ENCODE measurements at regions not wholly inside any gene's neighbourhood (a gene's known extent, or its start where the extent isn't known, plus 50 kb on each side); places are given as distances from the start of the nearest gene placed in this dataset.

- DNase-seq = no peak
Measured at GRCh38 chr14:71203306-71203705, 296.0 kb downstream of the PCNX1 start.

DNA sequence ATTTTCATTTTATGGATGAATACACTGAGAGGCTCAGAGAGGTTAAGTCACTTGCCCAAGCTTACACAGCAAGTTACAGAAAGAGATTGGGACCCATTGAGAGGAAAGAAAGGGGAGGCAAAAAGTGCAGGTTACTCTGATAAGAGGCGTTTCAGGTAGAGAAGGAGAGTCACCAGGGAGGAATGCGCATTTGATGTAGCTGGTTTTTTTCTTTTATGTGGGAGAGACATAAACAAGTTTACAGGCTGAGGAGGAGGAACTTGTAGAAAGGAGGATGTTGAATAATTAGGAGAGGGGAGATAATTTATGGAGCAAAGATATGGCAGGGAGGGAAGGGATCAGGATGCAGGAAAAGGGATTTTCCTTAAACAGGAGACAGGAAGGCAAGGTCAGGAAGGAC, 297.0 kb downstream of the PCNX1 start:
- DNase-seq = no peak

- DNase-seq = no peak
Measured at GRCh38 chr14:71204768-71205167, 297.5 kb downstream of the PCNX1 start.

- DNase-seq = no peak
Measured at GRCh38 chr14:71206123-71206522, 298.9 kb downstream of the PCNX1 start.

DNA sequence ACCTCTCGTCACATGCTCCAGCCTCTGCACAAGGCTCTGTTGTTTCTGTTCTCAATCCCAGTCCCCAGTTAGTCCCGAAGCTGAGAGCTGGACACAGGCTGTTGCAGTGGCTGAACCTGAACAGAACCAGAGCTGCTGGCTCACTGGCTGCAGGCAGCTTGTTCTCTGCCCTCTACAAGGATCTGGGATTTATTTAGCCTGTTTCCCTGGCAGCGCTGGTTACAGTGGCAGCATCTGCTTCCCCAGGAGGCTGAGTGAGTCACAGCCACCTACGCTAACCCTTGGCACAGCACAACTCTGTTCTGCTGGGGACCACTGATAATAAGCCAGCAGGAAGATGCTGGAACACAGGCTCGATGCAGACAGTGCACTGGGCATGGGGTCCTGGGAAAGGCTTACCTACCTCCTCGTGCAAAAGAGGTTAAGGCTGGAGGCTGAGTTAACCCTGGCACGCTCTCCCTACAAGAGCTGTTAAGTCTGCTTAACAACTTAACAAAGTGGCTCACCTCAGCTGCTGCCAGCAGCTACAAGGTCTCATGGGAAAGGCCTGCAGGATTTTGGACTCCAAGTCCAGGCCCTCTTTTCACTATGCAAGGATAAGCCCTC, 299.6 kb downstream of the PCNX1 start:
- DNase-seq = no peak

DNA sequence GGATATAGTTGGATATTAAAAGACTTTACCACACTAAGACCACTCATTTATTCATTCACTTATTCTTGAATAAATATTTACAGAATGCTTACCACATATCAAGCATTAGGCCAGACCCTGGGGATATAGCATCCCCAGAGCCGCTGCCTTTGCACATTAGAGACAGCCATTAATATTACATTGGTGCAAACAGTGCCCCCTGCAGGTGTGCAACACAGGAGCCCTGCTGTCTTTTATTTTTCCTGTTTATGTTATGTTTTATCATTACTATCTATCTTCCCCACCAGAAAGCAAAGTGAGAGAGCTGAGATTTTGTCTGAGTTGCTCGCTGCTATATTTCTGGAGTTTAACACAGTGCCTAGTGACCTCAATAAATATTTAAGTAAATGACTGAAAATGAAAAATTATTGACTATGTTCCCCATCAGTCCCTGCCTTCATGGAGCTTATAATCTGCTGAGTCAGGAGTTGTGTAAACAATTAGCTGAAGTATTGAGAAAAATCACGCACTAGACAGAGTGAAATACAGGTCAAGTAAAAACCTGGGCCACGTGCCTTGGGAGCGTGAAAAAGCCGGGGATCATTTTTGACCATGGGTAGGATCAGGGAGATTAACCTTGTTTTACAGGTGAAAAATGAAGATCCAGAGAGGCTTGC, 301.6 kb downstream of the PCNX1 start:
- no peak for DNase-seq

DNA sequence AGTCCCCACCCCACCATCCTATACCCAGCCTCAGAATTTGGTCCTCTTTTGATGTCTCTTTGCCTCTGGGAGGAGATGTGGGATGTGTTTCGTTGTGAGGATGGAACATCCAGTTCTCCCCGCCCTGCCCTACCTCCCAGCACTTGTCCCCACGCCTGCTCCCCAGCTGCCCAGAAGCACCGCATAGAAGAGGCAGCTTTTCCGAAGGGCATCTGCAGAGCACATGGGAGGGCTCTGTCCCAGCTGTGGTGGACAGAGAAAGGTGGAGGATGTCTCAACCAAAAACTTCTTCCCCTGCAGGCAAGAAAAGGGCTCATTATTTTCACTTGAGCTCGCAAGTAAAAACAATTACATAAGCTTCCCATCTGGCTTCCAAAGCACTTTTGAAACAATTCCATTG, 302.6 kb downstream of the PCNX1 start:
- DNase-seq = no peak

DNA sequence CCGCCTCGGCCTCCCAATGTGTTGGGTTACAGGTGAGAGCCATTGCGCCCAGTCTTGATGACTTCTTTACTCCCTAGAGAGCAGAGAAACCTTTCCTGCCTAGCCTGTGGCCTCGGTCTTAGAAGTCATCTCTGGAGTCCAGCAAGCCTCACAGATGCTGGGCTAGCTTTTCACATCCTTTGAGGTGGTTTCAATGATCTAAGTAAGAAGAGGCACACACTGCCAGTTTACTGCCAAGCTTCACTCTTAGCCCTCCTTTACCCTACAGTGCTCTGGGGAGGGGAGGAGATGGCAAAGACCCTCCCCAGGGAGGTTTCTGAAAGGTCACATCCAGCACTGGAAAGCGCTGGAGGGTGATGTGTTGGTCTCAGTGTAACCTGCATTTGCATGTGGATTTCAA, 304.8 kb downstream of the PCNX1 start:
- no peak for DNase-seq

GRCh38 chr14:71212683-71213107, 305.4 kb downstream of the PCNX1 start:
- DNase-seq = no peak

DNA sequence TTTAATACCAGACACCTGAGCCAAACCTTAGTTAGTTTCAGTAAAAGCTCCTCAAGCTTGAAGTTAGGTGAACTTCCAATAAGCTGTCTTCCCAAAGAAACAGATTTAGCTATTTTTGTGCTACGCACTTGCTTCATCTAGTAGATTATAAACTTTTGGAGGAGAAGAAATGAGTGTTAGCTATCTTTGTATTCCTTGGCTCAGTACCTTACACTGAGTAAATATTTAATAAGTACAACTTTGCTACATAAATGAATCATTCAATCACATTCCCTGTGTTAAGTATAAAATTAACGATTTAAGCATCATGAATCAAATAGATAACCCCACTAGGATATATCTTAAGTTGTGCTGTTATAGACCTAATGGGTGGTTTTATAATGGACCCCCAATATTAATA, 307.0 kb downstream of the PCNX1 start:
- no peak for DNase-seq

- DNase-seq = no peak
Measured at GRCh38 chr14:71220462-71220861, 313.2 kb downstream of the PCNX1 start.

GRCh38 chr14:71221119-71221518, 313.9 kb downstream of the PCNX1 start:
- no peak for DNase-seq

- DNase-seq = no peak
Measured at GRCh38 chr14:71225113-71225512, 317.9 kb downstream of the PCNX1 start.

DNA sequence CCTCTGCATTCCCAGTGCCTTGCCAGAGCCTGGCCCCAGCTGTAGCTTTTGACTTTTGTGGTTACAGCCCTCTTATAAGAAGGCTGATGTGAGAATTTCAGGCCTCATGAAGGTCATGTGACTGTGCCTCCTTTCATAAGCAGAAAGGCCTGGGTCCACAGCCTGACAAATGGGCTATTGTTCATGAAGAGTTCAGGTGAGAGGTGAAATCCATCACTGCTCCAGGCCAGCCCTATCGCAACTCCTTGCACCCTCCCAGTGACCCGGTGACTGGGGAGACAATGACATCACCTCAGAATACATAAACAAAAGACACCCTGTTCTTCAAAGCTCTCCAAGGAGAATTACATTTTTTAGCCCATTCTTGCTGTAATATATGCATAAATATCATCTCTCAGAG, 321.5 kb downstream of the PCNX1 start:
- DNase-seq = no peak

DNA sequence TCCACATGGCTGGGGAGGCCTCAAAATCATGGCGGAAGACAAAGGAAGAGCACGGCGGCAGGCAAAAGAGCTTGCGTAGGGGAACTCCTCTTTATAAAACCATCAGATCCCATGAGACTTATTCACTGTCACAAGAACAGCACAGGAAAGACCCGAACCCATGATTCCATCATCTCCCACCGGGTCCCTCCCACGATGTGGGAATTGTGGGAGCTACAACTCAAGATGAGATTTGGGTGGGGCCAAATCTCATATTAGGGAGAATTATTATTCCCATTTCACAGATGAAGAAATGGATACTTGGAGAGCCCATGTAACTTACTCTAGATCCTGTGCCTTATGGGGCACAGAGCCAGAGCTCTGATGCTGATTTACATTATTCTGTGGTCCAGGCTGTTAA, 322.6 kb downstream of the PCNX1 start:
- no peak for DNase-seq

- DNase-seq = no peak
Measured at GRCh38 chr14:71230897-71231296, 323.6 kb downstream of the PCNX1 start.

- DNase-seq = no peak
Measured at GRCh38 chr14:71231521-71232393, 324.5 kb downstream of the PCNX1 start.

- no peak for DNase-seq
Measured at GRCh38 chr14:71232506-71232905, 325.2 kb downstream of the PCNX1 start.

DNA sequence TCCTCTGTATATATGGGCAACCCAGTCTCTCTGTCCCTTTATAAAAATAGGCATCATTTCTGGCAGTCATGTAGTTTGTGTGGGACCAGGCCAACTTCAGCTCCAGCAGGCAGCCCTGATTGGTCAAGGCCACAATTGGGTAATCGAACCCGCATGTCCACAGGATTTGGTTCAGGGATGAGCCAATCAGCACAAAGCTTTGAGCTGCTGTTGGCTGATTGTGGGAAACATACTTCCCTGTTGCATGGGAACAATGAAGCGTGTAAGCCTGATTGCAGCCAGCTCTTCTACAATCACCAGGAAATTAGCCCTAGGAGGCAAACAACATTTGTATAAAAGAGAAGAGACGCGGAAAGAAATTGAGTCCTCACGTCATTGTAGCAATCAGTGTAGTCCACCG, 328.6 kb downstream of the PCNX1 start:
- no peak for DNase-seq

- DNase-seq = no peak
Measured at GRCh38 chr14:71236487-71236886, 329.2 kb downstream of the PCNX1 start.

- DNase-seq = no peak
Measured at GRCh38 chr14:71237556-71237955, 330.3 kb downstream of the PCNX1 start.

DNA sequence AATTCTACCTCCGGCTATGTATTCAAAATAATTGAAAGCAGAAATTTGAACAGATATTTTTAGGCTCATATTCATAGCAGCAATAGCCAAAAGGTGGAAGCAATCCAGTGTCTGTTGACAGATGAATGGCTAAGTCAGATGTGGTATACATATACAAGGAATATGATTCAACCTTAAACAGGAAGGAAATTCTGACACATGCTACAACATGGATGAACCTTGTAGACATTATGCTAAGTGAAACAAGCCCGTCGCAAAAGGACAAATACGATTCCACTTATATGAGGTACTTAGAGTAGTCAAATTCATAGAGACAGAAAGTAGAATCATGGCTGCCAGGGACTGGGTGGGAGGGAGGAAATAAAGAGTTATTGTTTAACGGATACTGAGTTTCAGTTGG, 331.6 kb downstream of the PCNX1 start:
- DNase-seq = no peak

DNA sequence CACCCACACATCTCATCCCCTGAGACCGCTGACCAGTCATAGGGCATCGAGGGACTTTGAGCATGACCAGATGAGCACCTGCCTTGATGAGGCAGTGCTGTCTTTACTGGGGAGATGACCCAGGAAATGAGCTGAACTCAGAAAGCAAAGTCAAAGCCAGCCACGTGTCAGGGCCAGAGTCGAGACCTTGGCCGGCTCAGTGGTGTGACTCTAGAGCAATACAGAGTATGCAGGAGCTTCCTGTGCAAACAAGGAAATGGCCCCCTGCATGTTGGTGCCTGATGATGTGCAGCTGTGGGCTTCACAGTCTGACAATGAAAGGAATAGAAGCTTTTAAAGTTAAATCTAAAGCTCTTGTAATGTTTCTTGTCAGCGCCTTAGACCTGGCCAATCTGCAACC, 332.9 kb downstream of the PCNX1 start:
- no peak for DNase-seq

DNA sequence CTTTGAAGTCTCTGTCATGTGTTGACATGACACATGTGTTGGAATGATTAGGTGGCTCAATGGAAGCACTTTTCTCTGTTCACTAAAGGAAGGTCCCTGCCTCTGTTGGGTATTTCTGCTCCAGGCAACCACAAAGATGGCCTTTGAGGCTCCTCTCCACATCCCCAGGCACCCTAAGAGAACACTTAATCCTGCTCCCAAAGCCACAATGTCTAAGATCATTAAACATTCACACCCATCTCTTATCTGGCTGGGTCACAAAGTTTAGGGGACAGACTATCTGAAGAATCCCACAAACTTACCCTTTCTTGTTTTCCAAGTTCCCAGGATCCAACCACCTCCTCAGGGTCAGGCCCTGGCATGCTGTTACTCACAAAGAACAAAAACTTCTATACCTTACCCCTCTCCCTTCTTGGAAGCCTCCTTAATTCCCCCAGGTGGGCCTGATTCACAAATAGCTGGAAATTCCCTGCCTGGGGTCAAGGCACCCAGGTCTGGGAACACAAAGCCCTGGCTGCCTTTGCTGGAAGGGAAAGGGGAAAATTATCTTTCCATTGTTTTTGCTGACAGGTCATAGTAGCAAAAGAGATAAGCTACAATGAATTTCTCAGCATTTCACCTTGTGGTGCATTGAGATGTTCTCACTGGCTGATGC, 333.7 kb downstream of the PCNX1 start:
- no peak for DNase-seq
